Glomerular visceral epithelial cell (primary cell): ENCODE measurements at regions not wholly inside any gene's neighbourhood (a gene's known extent, or its start where the extent isn't known, plus 50 kb on each side); places are given as distances from the start of the nearest gene placed in this dataset.
"Not testable (repeated sequence)": the region's sequence is repeated elsewhere in the genome, so short reads cannot be mapped to it uniquely, and the experiment has no call there.

ENCODE experiments used
- DNase-seq: peaks from one replicate; pipeline ENCODE4 v3.0.0-alpha.2; 2016; ENCODE audit errors: extremely low spot score

GRCh38 chr14:105871590-105871989 lies 345.2 kb downstream of the TMEM121 start:
- DNase-seq = no peak

- DNase-seq = no peak
Measured at GRCh38 chr14:105873870-105874512, 347.6 kb downstream of the TMEM121 start.

GRCh38 chr14:105876158-105876557 lies 349.8 kb downstream of the TMEM121 start:
- DNase-seq = no peak

- DNase-seq = no peak
Measured at GRCh38 chr14:105876829-105877228, 350.4 kb downstream of the TMEM121 start.

GRCh38 chr14:105877645-105878044 lies 351.3 kb downstream of the TMEM121 start:
- no peak for DNase-seq

- DNase-seq = no peak
Measured at GRCh38 chr14:105878125-105878524, 351.7 kb downstream of the TMEM121 start.

- DNase-seq = no peak
Measured at GRCh38 chr14:105878554-105878953, 352.2 kb downstream of the TMEM121 start.

- no peak for DNase-seq
Measured at GRCh38 chr14:105879503-105879866, 353.1 kb downstream of the TMEM121 start.

- DNase-seq = no peak
Measured at GRCh38 chr14:105879867-105880561, 353.6 kb downstream of the TMEM121 start.

GRCh38 chr14:105880616-105881015 lies 354.2 kb downstream of the TMEM121 start:
- DNase-seq = no peak

GRCh38 chr14:105881021-105881930 lies 354.9 kb downstream of the TMEM121 start:
- no peak for DNase-seq

GRCh38 chr14:105882011-105882410 lies 355.6 kb downstream of the TMEM121 start:
- not testable (repeated sequence) for DNase-seq

GRCh38 chr14:105882626-105883025 lies 356.2 kb downstream of the TMEM121 start:
- no peak for DNase-seq

- no peak for DNase-seq
Measured at GRCh38 chr14:105883066-105884005, 357.0 kb downstream of the TMEM121 start.

- not testable (repeated sequence) for DNase-seq
Measured at GRCh38 chr14:105884192-105884807, 357.9 kb downstream of the TMEM121 start.

- DNase-seq = no peak
Measured at GRCh38 chr14:105884808-105885281, 358.5 kb downstream of the TMEM121 start.

GRCh38 chr14:105885561-105886320 lies 359.4 kb downstream of the TMEM121 start:
- DNase-seq = no peak

- not testable (repeated sequence) for DNase-seq
Measured at GRCh38 chr14:105886791-105887191, 360.4 kb downstream of the TMEM121 start.

GRCh38 chr14:105887692-105888091 lies 361.3 kb downstream of the TMEM121 start:
- DNase-seq = no peak

GRCh38 chr14:105888151-105888550 lies 361.8 kb downstream of the TMEM121 start:
- no peak for DNase-seq
